T-helper 2 cell treated with Interferon-gamma antibody and Interleukin-4, amounts not matched to agents 100 ng/mL and 5 ng/mL, for 36 hours (primary cell): ENCODE measurements at regions not wholly inside any gene's neighbourhood (a gene's known extent, or its start where the extent isn't known, plus 50 kb on each side); places are given as distances from the start of the nearest gene placed in this dataset.
"Not testable (repeated sequence)": the region's sequence is repeated elsewhere in the genome, so short reads cannot be mapped to it uniquely, and the experiment has no call there.

Experiments
- intact Hi-C: fragments of 100-400 bp; cut with micrococcal nuclease; formaldehyde crosslinking; loops from one replicate; pipeline ENCODE4 v1.15.1; 2023

DNA sequence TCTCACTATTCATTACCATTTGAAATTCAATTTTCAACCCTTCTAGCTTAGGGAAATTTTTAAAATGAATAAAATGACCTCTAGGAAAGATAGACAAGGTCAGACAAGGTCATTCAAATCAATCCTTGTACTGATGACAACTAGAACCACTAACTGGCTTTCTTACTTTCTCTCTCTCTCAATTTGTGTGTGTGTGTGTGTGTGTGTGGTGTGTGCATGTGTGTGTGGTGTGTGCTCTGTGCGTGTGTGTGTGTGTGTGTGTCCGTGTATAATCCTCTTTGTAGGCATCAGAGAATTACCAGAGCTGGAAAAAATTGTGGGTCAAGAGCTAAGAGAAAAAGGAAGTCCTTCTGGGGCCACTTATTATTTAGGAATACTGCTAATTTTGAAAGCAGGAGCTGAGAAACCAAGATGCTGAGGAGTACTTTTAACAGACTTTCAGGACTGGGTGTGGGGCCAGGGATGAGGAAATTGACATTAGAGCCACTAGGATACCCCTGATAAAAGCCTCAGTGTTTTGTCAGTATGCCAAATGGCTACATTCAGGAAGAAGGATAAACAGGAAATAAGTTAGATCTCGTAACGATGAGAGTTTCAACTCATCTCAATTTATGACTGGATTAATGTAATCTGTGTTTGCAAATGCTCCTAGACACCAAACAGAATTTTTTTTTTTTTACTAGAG lies 723.3 kb downstream of the CETN3 start:
- intact Hi-C loops: no loop called here

DNA sequence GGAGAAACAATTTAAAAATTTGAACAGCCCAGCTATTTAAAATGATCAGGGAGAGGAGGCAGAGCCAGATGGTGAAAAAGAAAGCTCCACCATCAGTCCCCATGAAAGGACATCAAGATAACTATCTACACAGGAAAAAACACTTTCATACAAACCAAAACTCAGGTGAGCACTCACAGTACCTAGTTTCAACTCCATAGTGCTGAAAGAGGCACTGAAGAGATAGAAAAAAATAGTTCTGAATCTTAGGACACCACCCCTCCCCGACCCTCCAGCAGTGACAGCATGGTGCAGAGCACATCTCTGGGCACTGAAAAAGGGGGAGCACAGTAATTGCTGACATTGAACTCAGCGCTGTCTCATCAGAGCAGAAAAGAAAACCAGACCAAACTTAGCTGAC lies 732.9 kb downstream of the CETN3 start:
- intact Hi-C loops: no loop called here

GRCh38 chr5:89673019-89673418 lies 736.5 kb downstream of the CETN3 start:
- intact Hi-C loops: no loop called here

DNA sequence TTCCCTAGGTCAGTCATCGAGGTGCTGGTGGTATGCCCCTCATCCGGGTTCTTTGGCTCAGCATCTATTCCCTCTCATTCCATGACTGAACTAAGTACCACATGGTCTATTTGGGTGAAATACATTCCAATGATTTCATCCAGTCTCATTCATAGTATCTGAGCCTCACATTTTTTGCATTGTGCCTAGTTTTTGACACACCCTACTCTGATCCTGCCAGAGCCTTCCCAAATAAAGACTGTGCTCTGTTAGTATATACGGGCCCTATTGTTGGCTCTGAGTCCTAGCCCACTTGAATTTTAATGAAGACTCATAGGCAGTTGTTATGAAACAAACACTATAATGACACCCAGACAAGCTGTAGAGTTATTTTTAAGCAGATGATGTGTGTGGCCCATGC lies 740.7 kb downstream of the CETN3 start:
- intact Hi-C loops: no loop called here

- intact Hi-C loops: no loop called here
Observed at GRCh38 chr5:89662499-89662898, 747.1 kb downstream of the CETN3 start.

- intact Hi-C loops: no loop called here
Observed at GRCh38 chr5:89638871-89639270, 755.9 kb upstream of the MEF2C start.

GRCh38 chr5:89634176-89634575 lies 751.2 kb upstream of the MEF2C start:
- intact Hi-C loops: not testable (repeated sequence)

- intact Hi-C loops: not testable (repeated sequence)
Observed at GRCh38 chr5:89630064-89630463, 747.1 kb upstream of the MEF2C start.

GRCh38 chr5:89628876-89629635 lies 746.1 kb upstream of the MEF2C start:
- intact Hi-C loops: no loop called here

DNA sequence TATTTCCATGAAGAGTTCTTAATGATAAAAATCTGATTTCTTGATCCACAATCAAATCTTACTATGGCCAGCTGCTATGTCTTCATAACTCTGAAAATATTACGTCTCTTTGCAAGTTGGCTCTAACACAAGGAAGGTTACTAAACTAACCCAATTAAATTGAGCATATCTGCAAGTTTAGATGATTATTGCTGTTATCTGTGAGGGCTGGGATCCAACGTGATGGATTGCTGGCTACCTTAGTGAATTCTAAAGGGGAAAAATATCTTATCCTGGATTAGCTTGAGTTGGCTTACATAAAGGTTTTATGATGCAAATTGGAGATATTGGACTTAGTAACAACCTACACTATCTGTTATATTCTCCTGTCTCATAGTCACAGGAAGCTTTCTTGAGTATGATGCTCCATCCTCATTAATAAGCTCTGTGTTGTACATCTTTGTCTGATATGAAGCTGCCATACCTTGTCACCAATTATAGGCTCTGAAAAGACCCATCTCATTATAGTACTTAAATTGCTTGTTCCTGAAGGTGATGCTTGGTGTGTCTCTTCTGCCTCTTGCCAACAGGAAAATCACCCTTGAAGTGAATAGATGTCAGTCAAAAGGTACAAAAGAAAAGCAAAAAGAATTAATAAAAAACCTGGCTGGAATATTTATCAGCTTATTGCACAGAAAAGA lies 733.0 kb upstream of the MEF2C start:
- intact Hi-C loops: no loop called here

DNA sequence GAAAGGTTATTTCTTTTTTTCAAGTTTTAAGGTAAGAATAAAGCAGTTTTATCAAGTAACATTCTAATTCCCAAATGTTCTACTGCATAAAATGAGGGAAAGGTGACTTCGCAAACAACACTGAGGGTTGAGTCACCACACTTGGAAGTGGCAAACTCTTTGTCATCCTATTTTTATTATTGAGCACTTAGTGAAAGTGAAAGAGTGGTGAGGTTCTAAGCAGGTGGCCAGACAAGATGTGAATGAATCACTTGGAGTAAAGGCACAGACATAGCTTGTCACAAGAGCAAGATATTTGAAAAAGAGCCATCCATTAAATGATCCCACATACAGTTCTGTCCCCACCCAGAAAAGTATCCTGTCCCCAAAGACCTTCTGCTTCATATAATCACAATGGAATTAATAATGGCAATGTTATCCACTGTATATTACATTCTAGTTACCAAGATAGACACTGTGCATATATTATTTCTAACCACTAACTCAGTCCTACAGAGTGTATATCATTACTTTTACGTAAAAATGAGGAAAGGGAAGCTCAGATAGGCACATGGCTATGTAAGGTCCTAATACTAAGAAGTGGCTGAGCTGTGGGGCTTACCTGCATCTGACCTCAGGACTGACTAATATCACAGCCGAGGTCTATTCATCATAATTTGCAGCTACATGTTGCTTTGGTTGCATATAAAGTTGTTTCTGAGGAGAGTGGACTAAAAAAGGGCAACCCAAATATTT lies 730.4 kb upstream of the MEF2C start:
- intact Hi-C loops: no loop called here

DNA sequence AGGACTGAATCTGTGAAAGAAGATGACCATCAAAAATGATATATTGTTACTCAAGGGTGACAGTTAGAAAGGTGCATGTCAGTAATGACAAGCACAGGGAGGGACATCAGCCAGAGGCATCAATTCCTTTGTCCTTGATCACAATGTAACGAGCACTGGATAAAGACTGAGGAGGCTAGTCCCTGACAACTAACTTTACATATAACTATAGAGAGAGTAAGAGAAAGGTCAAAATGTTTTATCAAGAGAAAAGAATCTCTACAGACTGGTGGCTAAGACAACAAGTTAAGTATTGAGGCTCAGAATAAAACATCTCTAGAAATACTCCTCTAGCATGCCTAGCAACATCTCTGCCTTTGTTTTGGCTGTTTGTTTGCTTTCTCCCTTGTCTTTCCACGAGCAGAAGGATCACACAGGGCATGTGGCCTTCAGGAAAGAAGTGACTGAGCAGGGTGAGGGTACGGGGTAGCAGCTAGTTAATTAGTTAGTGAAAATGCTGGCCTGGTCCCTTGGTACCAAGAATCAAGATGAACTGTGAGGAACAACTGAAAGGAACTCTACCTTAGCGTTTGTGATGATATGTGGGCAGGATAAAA lies 724.1 kb upstream of the MEF2C start:
- intact Hi-C loops: no loop called here

- intact Hi-C loops: no loop called here
Observed at GRCh38 chr5:89604342-89604741, 721.4 kb upstream of the MEF2C start.

DNA sequence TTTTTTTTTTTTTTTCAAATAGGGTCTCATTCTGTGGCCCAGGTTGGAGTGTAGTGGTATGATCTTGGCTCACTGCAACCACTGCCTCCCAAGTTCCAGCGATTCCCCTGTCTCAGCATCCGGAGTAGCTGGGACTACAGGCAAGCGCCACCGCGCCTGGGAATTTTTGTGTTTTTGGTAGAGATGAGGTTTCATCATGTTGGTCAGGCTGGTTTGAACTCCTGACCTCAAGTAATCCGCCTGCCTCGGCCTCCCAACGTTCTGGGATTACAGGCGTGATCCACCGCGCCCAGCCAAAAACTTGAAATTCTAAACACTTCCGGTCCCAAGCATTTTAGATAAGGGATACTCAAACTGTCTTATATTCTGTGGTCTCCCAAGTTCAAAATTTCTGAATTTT lies 718.9 kb upstream of the MEF2C start:
- intact Hi-C loops: no loop called here

DNA sequence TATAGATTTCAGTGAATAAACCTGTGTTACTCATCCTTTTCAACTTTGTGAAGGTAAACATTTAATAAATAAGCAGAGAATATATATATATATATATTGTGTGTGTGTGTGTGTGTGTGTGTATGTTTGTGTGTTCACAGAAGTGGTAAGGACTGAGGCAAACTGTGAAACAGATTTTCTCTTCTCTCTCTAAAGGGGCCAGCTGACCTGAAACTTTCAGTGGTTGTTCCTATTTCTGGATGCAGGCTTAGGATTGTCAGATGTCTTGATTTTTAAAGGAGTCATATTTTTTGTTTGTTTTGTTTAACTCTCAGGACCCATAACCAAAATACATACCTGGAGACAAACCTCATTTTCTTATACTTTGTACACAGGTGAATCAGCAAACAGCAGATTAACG lies 714.9 kb upstream of the MEF2C start:
- intact Hi-C loops: no loop called here

GRCh38 chr5:89596821-89597220 lies 713.8 kb upstream of the MEF2C start:
- intact Hi-C loops: no loop called here

GRCh38 chr5:89595056-89595455 lies 712.1 kb upstream of the MEF2C start:
- intact Hi-C loops: no loop called here

GRCh38 chr5:89584339-89584956 lies 701.5 kb upstream of the MEF2C start:
- intact Hi-C loops: no loop called here

DNA sequence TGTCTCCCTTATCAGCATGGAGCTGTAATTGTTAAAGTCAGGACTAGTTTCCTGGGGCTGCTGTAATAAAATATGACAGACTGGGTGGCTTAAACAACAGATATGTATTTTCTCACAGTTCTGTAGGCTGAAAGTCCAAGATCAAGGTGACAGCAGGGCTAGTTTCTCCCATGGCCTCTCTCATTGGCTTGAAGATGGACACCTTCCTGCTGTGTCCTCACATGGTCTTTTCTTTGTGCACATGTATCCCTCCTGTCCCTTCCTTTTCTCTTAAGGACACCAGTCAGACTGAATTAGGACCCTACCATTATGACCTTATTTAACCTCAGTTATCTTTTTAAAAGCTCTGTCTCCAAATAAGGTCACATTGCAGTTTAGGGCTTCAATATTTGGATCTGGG lies 700.5 kb upstream of the MEF2C start:
- intact Hi-C loops: no loop called here

GRCh38 chr5:89582768-89583339 lies 699.9 kb upstream of the MEF2C start:
- intact Hi-C loops: no loop called here

DNA sequence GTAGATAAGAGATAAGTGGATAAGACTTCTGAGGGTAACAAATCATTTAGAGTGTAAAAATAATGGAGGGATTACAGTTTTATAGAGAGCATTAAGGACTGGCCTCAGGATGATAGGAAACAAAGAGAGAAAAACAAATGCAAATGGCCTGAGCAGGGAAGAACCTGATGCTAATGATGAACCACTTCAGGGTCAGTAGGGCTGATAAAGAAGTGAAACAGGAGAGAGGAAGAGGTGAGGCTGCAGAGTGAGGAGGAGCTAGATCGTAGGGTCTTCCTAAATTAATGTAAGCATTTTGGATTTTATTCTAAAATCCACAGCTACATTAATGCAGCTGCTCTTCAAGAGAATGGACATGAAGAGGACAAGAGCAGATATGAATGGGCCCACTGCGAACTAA lies 698.0 kb upstream of the MEF2C start:
- intact Hi-C loops: no loop called here
